GM23338 (cell line): ENCODE measurements at regions not wholly inside any gene's neighbourhood (a gene's known extent, or its start where the extent isn't known, plus 50 kb on each side); places are given as distances from the start of the nearest gene placed in this dataset.

Experiments used
- ATAC-seq: fragments of 200-7000 bp; cut with Tn5 transposase; 3 replicates; pipeline ENCODE4 v1.9.1; 2020
- DNase-seq: peaks from one replicate; pipeline ENCODE4 v3.0.0-alpha.2; 2015; ENCODE audit warnings: low spot score
- H2AFZ ChIP-seq: fragments of 200-600 bp; sonication (generic); 2 replicates; pipeline ENCODE4 v1.8.0; 2016; ENCODE audit warnings: antibody characterized with exemption, mild to moderate bottlenecking, moderate library complexity
- H3F3A ChIP-seq: fragments of 200-600 bp; sonication (generic); replicated peaks from 2 replicates; pipeline ENCODE4 v1.8.0; 2017; ENCODE audit warnings: antibody characterized with exemption, mixed run types, low read depth
- H3K27ac ChIP-seq: fragments of 200-600 bp; sonication (generic); 2 replicates; pipeline ENCODE4 v1.6.1; 2016; ENCODE audit warnings: low read depth
- H3K27me3 ChIP-seq: fragments of 200-600 bp; sonication (generic); 2 replicates; pipeline ENCODE4 v1.8.0; 2016; ENCODE audit warnings: mild to moderate bottlenecking, mixed run types, moderate library complexity; ENCODE audit not compliant: insufficient read depth
- H3K36me3 ChIP-seq: fragments of 200-600 bp; sonication (generic); 2 replicates; pipeline ENCODE4 v1.8.0; 2016; ENCODE audit warnings: mild to moderate bottlenecking; ENCODE audit not compliant: insufficient read depth
- H3K4me1 ChIP-seq: fragments of 200-600 bp; sonication (generic); 2 replicates; pipeline ENCODE4 v1.8.0; 2016; ENCODE audit warnings: mild to moderate bottlenecking, moderate library complexity; ENCODE audit not compliant: insufficient read depth
- H3K4me2 ChIP-seq: fragments of 200-600 bp; sonication (generic); 2 replicates; pipeline ENCODE4 v1.7.1; 2017; ENCODE audit warnings: mixed run types
- H3K4me3 ChIP-seq: fragments of 200-600 bp; sonication (generic); 2 replicates; pipeline ENCODE4 v1.6.1; 2016; ENCODE audit warnings: mixed run types
- H3K79me2 ChIP-seq: fragments of 200-600 bp; sonication (generic); replicated peaks from 2 replicates; pipeline ENCODE4 v1.8.0; 2017; ENCODE audit warnings: mild to moderate bottlenecking; ENCODE audit not compliant: insufficient read depth
- H3K9me2 ChIP-seq: fragments of 200-600 bp; sonication (generic); 2 replicates; pipeline ENCODE4 v1.8.0; 2017; ENCODE audit not compliant: insufficient read depth
- H4K20me1 ChIP-seq: fragments of 200-600 bp; sonication (generic); replicated peaks from 2 replicates; pipeline ENCODE4 v1.8.0; 2017; ENCODE audit warnings: mild to moderate bottlenecking; ENCODE audit not compliant: insufficient read depth
- H3K27ac Mint-ChIP-seq: 2 replicates; pipeline ENCODE4 v1.8.0; 2020; ENCODE audit warnings: inconsistent platforms, mild to moderate bottlenecking, moderate library complexity, mixed read lengths
- H3K27me3 Mint-ChIP-seq: 3 replicates; pipeline ENCODE4 v1.8.0; 2022; ENCODE audit warnings: low read depth, mild to moderate bottlenecking, moderate library complexity, mixed read lengths, inconsistent platforms; ENCODE audit not compliant: insufficient read depth, poor library complexity
- H3K36me3 Mint-ChIP-seq: 3 replicates; pipeline ENCODE4 v1.8.0; 2021; ENCODE audit warnings: low read depth, mild to moderate bottlenecking, inconsistent platforms, moderate library complexity, mixed read lengths
- H3K4me1 Mint-ChIP-seq: 3 replicates; pipeline ENCODE4 v1.8.0; 2020; ENCODE audit warnings: mild to moderate bottlenecking, inconsistent platforms, mixed read lengths
- H3K4me3 Mint-ChIP-seq: 3 replicates; pipeline ENCODE4 v1.8.0; 2021; ENCODE audit warnings: moderate library complexity, mild to moderate bottlenecking, inconsistent platforms, mixed read lengths
- H3K9me3 Mint-ChIP-seq: 3 replicates; pipeline ENCODE4 v1.8.0; 2020; ENCODE audit warnings: moderate library complexity, mild to moderate bottlenecking, inconsistent platforms, mixed read lengths
- ETS1 ChIP-seq: IDR thresholded peaks from 2 replicates; pipeline ENCODE4 v1.6.1; 2016; ENCODE audit warnings: antibody characterized with exemption
- EZH2 ChIP-seq: fragments of 200-600 bp; sonication (generic); IDR thresholded peaks from one replicate; pipeline ENCODE4 v1.8.0; 2017; ENCODE audit warnings: antibody characterized with exemption, mild to moderate bottlenecking, low read depth; ENCODE audit not compliant: unreplicated experiment
- EZH2phosphoT487 ChIP-seq: fragments of 200-600 bp; sonication (generic); IDR thresholded peaks from one replicate; pipeline ENCODE4 v1.8.1; 2018; ENCODE audit warnings: antibody characterized with exemption; ENCODE audit not compliant: unreplicated experiment
- JUNB ChIP-seq: IDR thresholded peaks from one replicate; pipeline ENCODE4 v1.6.1; 2016; ENCODE audit warnings: antibody characterized with exemption; ENCODE audit not compliant: unreplicated experiment
- NANOG ChIP-seq: IDR thresholded peaks from 2 replicates; pipeline ENCODE4 v1.6.1; 2016; ENCODE audit warnings: antibody characterized with exemption, borderline replicate concordance
- POLR2AphosphoS5 ChIP-seq: IDR thresholded peaks from 2 replicates; pipeline ENCODE4 v1.6.1; 2016; ENCODE audit warnings: antibody characterized with exemption, low read depth
- REST ChIP-seq: IDR thresholded peaks from one replicate; pipeline ENCODE4 v1.6.1; 2018; ENCODE audit warnings: antibody characterized with exemption; ENCODE audit not compliant: unreplicated experiment
- ZNF462 ChIP-seq: fragments of 250-450 bp; sonication (Bioruptor Pico); IDR thresholded peaks from 2 replicates; pipeline ENCODE4 v1.5.0; 2020; ENCODE audit warnings: mild to moderate bottlenecking, moderate library complexity

GRCh38 chr13:50345804-50346203 lies 330.6 kb downstream of the KCNRG start (continued):
- TF ChIP-seq ZNF462 (CRISPR knock-in tag), result no peak

GRCh38 chr13:50348371-50348770 lies 333.1 kb downstream of the KCNRG start:
- H3K27me3 Mint-ChIP-seq, result no peaks in the 10 kb centered on the region
- no peak for ATAC-seq
- no peak for DNase-seq
- no peak overlapping the region for H3K27ac Mint-ChIP-seq
- no peak for TF ChIP-seq REST
- TF ChIP-seq ETS1, result no peak
- no peak for TF ChIP-seq EZH2
- TF ChIP-seq NANOG, result no peak
- TF ChIP-seq POLR2AphosphoS5, result no peak
- TF ChIP-seq JUNB, result no peak
- TF ChIP-seq EZH2phosphoT487, result no peak
- H3K36me3 Mint-ChIP-seq, result no peaks in the 10 kb centered on the region
- Histone ChIP-seq H3K9me2 (0 out of 2 replicates have a peak, but pooled peaks cover 9% of the 10 kb centered on the region), H4K20me1 (no peaks in the 10 kb centered on the region; the same call in 1 of the 2 replicates), H3K4me1 (no peaks in the 10 kb centered on the region), H2AFZ (no peak overlapping the region), H3K4me3 (no peak overlapping the region), H3K27ac (no peak overlapping the region), H3F3A (no peaks in the 10 kb centered on the region), H3K27me3 (no peaks in the 10 kb centered on the region), H3K36me3 (no peaks in the 10 kb centered on the region), H3K4me2 (no peak overlapping the region), H3K79me2 (no peaks in the 10 kb centered on the region)
- peaks cover 3% of the 10 kb centered on the region; the same call in 1 of the 3 replicates for H3K4me1 Mint-ChIP-seq
- no peak overlapping the region for H3K4me3 Mint-ChIP-seq
- H3K9me3 Mint-ChIP-seq, result no peaks in the 10 kb centered on the region
